WTC11 (cell line): ENCODE measurements at regions not wholly inside any gene's neighbourhood (a gene's known extent, or its start where the extent isn't known, plus 50 kb on each side); places are given as distances from the start of the nearest gene placed in this dataset.

Experiments
- ATAC-seq: fragments of 200-7000 bp; cut with Tn5 transposase; 2 replicates; pipeline ENCODE4 v1.10.0; 2021; ENCODE audit warnings: mild to moderate bottlenecking, moderate library complexity
- CTCF ChIA-PET: fragments of 300-600 bp; sonication (Branson Sonifier 250); formaldehyde crosslinking; loops from one replicate; lab custom pipeline; 2021; ENCODE audit warnings: antibody characterized with exemption; lab: Charles Lee
- POLR2A ChIA-PET: fragments of 350-600 bp; sonication (Branson Sonifier 250); formaldehyde crosslinking; loops from one replicate; lab custom pipeline; 2021; ENCODE audit warnings: antibody characterized with exemption; lab: Charles Lee
- DNase-seq: peaks from one replicate; pipeline ENCODE4 v3.0.0; 2021; ENCODE audit warnings: low spot score
- H3K27ac Mint-ChIP-seq: 2 replicates; pipeline ENCODE4 v1.8.0; 2021; ENCODE audit warnings: mixed read lengths
- H3K27me3 Mint-ChIP-seq: 2 replicates; pipeline ENCODE4 v1.8.0; 2021; ENCODE audit warnings: low read depth, mild to moderate bottlenecking, moderate library complexity, mixed read lengths
- H3K36me3 Mint-ChIP-seq: 2 replicates; pipeline ENCODE4 v1.8.0; 2021; ENCODE audit warnings: mixed read lengths
- H3K4me1 Mint-ChIP-seq: 2 replicates; pipeline ENCODE4 v1.8.0; 2022; ENCODE audit warnings: mixed read lengths
- H3K4me3 Mint-ChIP-seq: 2 replicates; pipeline ENCODE4 v1.8.0; 2021; ENCODE audit warnings: mild to moderate bottlenecking, moderate library complexity, mixed read lengths
- H3K9me3 Mint-ChIP-seq: 2 replicates; pipeline ENCODE4 v1.8.0; 2021; ENCODE audit warnings: mixed read lengths
- CBFB ChIP-seq: sonication (generic); formaldehyde crosslinking; IDR thresholded peaks from 2 replicates; pipeline ENCODE4 v1.8.1; 2022; ENCODE audit warnings: mild to moderate bottlenecking, low read depth, missing genetic modification reagents
- CREB1 ChIP-seq: sonication (generic); formaldehyde crosslinking; IDR thresholded peaks from 2 replicates; pipeline ENCODE4 v1.8.0; 2023; ENCODE audit warnings: mild to moderate bottlenecking, missing genetic modification reagents
- FOXP1 ChIP-seq: sonication (generic); formaldehyde crosslinking; IDR thresholded peaks from 2 replicates; pipeline ENCODE4 v1.8.0; 2022; ENCODE audit warnings: missing genetic modification reagents, mild to moderate bottlenecking, moderate library complexity, borderline replicate concordance
- GRHL2 ChIP-seq: fragments of 250-450 bp; sonication (Bioruptor Pico); IDR thresholded peaks from 2 replicates; pipeline ENCODE4 v1.8.0; 2022; ENCODE audit warnings: mild to moderate bottlenecking, moderate library complexity; ENCODE audit not compliant: insufficient replicate concordance, severe bottlenecking
- NFATC4 ChIP-seq: fragments of 250-450 bp; sonication (Bioruptor Pico); IDR thresholded peaks from 2 replicates; pipeline ENCODE4 v1.9.0; 2021; ENCODE audit warnings: mild to moderate bottlenecking
- RELA ChIP-seq: sonication (generic); formaldehyde crosslinking; IDR thresholded peaks from 2 replicates; pipeline ENCODE4 v1.8.1; 2022; ENCODE audit warnings: missing genetic modification reagents, mild to moderate bottlenecking, borderline replicate concordance
- TEAD1 ChIP-seq: sonication (generic); formaldehyde crosslinking; IDR thresholded peaks from 2 replicates; pipeline ENCODE4 v1.8.0; 2022; ENCODE audit warnings: mild to moderate bottlenecking, missing genetic modification reagents
- ZNF121 ChIP-seq: sonication (generic); formaldehyde crosslinking; IDR thresholded peaks from 2 replicates; pipeline ENCODE4 v1.8.0; 2023; ENCODE audit warnings: missing genetic modification reagents
- ZNF232 ChIP-seq: sonication (generic); formaldehyde crosslinking; IDR thresholded peaks from 2 replicates; pipeline ENCODE4 v1.8.0; 2022; ENCODE audit warnings: mild to moderate bottlenecking, missing genetic modification reagents
- ZNF263 ChIP-seq: sonication (generic); formaldehyde crosslinking; IDR thresholded peaks from 2 replicates; pipeline ENCODE4 v1.8.1; 2022; ENCODE audit warnings: low read depth, mild to moderate bottlenecking, moderate library complexity, missing genetic modification reagents
- ZNF396 ChIP-seq: fragments of 250-450 bp; sonication (Bioruptor Pico); IDR thresholded peaks from 2 replicates; pipeline ENCODE4 v1.8.0; 2021; ENCODE audit warnings: mild to moderate bottlenecking, moderate library complexity, borderline replicate concordance
- ZNF671 ChIP-seq: fragments of 250-450 bp; sonication (Bioruptor Pico); IDR thresholded peaks from 2 replicates; pipeline ENCODE4 v1.8.0; 2021; ENCODE audit warnings: mild to moderate bottlenecking
- TF ChIP-seq, protein P1 (sequence below): sonication (generic); formaldehyde crosslinking; IDR thresholded peaks from 2 replicates; pipeline ENCODE4 v1.8.1; 2023; ENCODE audit warnings: mild to moderate bottlenecking, missing genetic modification reagents, borderline replicate concordance
- TF ChIP-seq, protein P2 (sequence below): sonication (generic); formaldehyde crosslinking; IDR thresholded peaks from 2 replicates; pipeline ENCODE4 v1.8.0; 2022; ENCODE audit warnings: missing genetic modification reagents
- TF ChIP-seq, protein P3 (sequence below): sonication (generic); formaldehyde crosslinking; IDR thresholded peaks from 2 replicates; pipeline ENCODE4 v1.8.1; 2023; ENCODE audit warnings: mild to moderate bottlenecking, missing genetic modification reagents, moderate library complexity
- TF ChIP-seq, protein P4 (sequence below): sonication (generic); formaldehyde crosslinking; IDR thresholded peaks from 2 replicates; pipeline ENCODE4 v1.8.1; 2022; ENCODE audit warnings: mild to moderate bottlenecking, missing genetic modification reagents, moderate library complexity, borderline replicate concordance
- TF ChIP-seq, protein P5 (sequence below): fragments of 250-450 bp; sonication (Bioruptor Pico); IDR thresholded peaks from 2 replicates; pipeline ENCODE4 v1.9.0; 2021; ENCODE audit warnings: moderate library complexity, mild to moderate bottlenecking, inconsistent platforms, borderline replicate concordance
- TF ChIP-seq, protein P6 (sequence below): fragments of 200-600 bp; IDR thresholded peaks from 2 replicates; pipeline ENCODE4 v1.8.0; 2022; ENCODE audit warnings: antibody characterized with exemption

DNA sequence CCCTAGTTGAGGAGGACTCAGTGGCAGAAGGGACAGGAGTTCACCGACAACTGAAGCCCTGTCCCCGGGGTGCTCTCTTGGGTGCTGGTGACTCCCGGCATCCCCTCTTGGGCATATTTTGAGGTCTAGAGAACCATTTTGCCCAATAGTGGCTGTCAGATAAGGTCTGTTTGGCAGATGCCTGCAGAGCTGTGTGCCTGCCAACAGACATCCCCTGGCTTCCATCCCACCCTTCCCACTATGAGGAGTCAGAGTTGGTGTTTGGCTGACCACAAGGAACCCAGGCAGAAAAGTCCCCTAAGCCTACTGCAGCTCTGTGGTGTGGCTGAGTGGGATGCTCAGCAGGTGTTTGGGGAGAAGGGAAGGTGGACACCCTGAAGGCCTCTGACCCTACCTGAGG is 207.0 kb downstream of the AUH start (continued):
- TF ChIP-seq, protein P1, sequence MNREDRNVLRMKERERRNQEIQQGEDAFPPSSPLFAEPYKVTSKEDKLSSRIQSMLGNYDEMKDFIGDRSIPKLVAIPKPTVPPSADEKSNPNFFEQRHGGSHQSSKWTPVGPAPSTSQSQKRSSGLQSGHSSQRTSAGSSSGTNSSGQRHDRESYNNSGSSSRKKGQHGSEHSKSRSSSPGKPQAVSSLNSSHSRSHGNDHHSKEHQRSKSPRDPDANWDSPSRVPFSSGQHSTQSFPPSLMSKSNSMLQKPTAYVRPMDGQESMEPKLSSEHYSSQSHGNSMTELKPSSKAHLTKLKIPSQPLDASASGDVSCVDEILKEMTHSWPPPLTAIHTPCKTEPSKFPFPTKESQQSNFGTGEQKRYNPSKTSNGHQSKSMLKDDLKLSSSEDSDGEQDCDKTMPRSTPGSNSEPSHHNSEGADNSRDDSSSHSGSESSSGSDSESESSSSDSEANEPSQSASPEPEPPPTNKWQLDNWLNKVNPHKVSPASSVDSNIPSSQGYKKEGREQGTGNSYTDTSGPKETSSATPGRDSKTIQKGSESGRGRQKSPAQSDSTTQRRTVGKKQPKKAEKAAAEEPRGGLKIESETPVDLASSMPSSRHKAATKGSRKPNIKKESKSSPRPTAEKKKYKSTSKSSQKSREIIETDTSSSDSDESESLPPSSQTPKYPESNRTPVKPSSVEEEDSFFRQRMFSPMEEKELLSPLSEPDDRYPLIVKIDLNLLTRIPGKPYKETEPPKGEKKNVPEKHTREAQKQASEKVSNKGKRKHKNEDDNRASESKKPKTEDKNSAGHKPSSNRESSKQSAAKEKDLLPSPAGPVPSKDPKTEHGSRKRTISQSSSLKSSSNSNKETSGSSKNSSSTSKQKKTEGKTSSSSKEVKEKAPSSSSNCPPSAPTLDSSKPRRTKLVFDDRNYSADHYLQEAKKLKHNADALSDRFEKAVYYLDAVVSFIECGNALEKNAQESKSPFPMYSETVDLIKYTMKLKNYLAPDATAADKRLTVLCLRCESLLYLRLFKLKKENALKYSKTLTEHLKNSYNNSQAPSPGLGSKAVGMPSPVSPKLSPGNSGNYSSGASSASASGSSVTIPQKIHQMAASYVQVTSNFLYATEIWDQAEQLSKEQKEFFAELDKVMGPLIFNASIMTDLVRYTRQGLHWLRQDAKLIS (CRISPR knock-in tag): no peak
- TF ChIP-seq, protein P2, sequence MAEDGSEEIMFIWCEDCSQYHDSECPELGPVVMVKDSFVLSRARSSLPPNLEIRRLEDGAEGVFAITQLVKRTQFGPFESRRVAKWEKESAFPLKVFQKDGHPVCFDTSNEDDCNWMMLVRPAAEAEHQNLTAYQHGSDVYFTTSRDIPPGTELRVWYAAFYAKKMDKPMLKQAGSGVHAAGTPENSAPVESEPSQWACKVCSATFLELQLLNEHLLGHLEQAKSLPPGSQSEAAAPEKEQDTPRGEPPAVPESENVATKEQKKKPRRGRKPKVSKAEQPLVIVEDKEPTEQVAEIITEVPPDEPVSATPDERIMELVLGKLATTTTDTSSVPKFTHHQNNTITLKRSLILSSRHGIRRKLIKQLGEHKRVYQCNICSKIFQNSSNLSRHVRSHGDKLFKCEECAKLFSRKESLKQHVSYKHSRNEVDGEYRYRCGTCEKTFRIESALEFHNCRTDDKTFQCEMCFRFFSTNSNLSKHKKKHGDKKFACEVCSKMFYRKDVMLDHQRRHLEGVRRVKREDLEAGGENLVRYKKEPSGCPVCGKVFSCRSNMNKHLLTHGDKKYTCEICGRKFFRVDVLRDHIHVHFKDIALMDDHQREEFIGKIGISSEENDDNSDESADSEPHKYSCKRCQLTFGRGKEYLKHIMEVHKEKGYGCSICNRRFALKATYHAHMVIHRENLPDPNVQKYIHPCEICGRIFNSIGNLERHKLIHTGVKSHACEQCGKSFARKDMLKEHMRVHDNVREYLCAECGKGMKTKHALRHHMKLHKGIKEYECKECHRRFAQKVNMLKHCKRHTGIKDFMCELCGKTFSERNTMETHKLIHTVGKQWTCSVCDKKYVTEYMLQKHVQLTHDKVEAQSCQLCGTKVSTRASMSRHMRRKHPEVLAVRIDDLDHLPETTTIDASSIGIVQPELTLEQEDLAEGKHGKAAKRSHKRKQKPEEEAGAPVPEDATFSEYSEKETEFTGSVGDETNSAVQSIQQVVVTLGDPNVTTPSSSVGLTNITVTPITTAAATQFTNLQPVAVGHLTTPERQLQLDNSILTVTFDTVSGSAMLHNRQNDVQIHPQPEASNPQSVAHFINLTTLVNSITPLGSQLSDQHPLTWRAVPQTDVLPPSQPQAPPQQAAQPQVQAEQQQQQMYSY: no peak
- TF ChIP-seq, protein P3, sequence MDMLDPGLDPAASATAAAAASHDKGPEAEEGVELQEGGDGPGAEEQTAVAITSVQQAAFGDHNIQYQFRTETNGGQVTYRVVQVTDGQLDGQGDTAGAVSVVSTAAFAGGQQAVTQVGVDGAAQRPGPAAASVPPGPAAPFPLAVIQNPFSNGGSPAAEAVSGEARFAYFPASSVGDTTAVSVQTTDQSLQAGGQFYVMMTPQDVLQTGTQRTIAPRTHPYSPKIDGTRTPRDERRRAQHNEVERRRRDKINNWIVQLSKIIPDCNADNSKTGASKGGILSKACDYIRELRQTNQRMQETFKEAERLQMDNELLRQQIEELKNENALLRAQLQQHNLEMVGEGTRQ (CRISPR knock-in tag): no peak
- TF ChIP-seq, protein P4, sequence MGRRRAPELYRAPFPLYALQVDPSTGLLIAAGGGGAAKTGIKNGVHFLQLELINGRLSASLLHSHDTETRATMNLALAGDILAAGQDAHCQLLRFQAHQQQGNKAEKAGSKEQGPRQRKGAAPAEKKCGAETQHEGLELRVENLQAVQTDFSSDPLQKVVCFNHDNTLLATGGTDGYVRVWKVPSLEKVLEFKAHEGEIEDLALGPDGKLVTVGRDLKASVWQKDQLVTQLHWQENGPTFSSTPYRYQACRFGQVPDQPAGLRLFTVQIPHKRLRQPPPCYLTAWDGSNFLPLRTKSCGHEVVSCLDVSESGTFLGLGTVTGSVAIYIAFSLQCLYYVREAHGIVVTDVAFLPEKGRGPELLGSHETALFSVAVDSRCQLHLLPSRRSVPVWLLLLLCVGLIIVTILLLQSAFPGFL (CRISPR knock-in tag): no peak
- no peak for TF ChIP-seq ZNF232 (CRISPR knock-in tag)
- no peak for TF ChIP-seq CREB1
- TF ChIP-seq TEAD1: no peak
- TF ChIP-seq ZNF671 (CRISPR knock-in tag): no peak
- no peak for TF ChIP-seq RELA
- TF ChIP-seq CBFB (CRISPR knock-in tag): no peak

DNA sequence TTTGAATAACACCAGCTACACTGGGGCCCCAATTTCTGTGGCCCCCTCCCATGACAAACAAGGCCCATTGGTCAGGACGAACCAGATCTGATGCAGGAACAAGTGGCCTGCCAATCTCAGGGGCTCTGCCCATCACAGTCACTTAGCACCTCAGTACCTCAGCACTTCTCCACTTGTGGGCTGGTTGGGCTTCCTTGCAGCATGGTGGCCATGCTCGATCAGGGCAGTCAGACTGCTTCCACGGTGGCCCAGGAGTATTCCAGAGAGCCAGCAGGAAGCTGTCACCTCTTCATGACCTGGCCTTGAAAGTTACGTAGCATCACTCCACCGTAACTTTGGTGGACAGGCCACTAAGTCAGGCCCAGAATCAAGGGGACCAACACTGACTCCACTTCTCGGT is 206.5 kb downstream of the AUH start:
- ChIA-PET CTCF (interaction anchor here (0.5 kb wide), 1 partner anchor 541 kb away, joined by 3 read pairs; no protein-coding TSS in a partner anchor), POLR2A (no interaction called here)
- Mint-ChIP-seq H3K4me1 (no peaks in the 10 kb centered on the region), H3K4me3 (no peak overlapping the region), H3K27ac (no peak overlapping the region), H3K27me3 (no peaks in the 10 kb centered on the region; the same call in 1 of the 2 replicates), H3K36me3 (peaks cover 27% of the 10 kb centered on the region), H3K9me3 (peaks cover 37% of the 10 kb centered on the region)
- ATAC-seq: no peak
- TF ChIP-seq ZNF396 (no peak), NFATC4 (CRISPR knock-in tag) (no peak), FOXP1 (CRISPR knock-in tag) (no peak), ZNF263 (no peak), ZNF121 (CRISPR knock-in tag) (no peak), GRHL2 (no peak)
- TF ChIP-seq, protein P2: no peak
- TF ChIP-seq, protein P5, sequence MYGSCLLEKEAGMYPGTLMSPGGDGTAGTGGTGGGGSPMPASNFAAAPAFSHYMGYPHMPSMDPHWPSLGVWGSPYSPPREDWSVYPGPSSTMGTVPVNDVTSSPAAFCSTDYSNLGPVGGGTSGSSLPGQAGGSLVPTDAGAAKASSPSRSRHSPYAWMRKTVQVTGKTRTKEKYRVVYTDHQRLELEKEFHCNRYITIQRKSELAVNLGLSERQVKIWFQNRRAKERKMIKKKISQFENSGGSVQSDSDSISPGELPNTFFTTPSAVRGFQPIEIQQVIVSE (CRISPR knock-in tag): no peak
- TF ChIP-seq, protein P6, sequence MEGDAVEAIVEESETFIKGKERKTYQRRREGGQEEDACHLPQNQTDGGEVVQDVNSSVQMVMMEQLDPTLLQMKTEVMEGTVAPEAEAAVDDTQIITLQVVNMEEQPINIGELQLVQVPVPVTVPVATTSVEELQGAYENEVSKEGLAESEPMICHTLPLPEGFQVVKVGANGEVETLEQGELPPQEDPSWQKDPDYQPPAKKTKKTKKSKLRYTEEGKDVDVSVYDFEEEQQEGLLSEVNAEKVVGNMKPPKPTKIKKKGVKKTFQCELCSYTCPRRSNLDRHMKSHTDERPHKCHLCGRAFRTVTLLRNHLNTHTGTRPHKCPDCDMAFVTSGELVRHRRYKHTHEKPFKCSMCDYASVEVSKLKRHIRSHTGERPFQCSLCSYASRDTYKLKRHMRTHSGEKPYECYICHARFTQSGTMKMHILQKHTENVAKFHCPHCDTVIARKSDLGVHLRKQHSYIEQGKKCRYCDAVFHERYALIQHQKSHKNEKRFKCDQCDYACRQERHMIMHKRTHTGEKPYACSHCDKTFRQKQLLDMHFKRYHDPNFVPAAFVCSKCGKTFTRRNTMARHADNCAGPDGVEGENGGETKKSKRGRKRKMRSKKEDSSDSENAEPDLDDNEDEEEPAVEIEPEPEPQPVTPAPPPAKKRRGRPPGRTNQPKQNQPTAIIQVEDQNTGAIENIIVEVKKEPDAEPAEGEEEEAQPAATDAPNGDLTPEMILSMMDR: no peak
- no peak for DNase-seq
